HEK293T (cell line): ENCODE measurements at regions not wholly inside any gene's neighbourhood (a gene's known extent, or its start where the extent isn't known, plus 50 kb on each side); places are given as distances from the start of the nearest gene placed in this dataset.

Experiments used
- ELF4 ChIP-seq: fragments of 450-650 bp; IDR thresholded peaks from 2 replicates; pipeline ENCODE4 v1.6.1; 2017; ENCODE audit warnings: antibody characterized with exemption
- FOXA1 ChIP-seq: fragments of 450-650 bp; IDR thresholded peaks from 2 replicates; pipeline ENCODE4 v1.6.1; 2016; ENCODE audit warnings: mild to moderate bottlenecking
- SUZ12 ChIP-seq: fragments of 450-650 bp; IDR thresholded peaks from 2 replicates; pipeline ENCODE4 v1.6.1; 2016; ENCODE audit warnings: mild to moderate bottlenecking
- TF ChIP-seq, protein P1 (sequence below): fragments of 450-650 bp; IDR thresholded peaks from 2 replicates; pipeline ENCODE4 v1.6.1; 2016

DNA sequence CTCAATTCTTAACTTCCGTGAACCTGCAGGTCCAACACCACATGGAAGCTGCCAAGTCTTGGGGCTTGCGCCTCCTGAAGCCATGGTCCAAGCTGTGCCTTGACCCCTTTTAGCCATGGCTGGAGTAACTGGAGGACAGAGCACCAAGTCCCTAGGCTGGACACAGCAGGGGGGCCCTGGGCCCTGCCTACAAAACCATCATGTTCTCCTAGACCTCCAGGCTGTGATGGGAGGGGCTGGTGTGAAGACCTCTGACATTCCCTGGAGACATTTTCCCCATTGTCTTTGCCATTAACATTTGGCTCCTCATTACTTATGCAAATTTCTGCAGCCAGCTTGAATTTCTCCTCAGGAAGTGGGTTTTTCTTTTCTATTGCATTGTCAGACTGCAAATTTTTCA lies 570.1 kb downstream of the FSCB start:
- TF ChIP-seq, protein P1, sequence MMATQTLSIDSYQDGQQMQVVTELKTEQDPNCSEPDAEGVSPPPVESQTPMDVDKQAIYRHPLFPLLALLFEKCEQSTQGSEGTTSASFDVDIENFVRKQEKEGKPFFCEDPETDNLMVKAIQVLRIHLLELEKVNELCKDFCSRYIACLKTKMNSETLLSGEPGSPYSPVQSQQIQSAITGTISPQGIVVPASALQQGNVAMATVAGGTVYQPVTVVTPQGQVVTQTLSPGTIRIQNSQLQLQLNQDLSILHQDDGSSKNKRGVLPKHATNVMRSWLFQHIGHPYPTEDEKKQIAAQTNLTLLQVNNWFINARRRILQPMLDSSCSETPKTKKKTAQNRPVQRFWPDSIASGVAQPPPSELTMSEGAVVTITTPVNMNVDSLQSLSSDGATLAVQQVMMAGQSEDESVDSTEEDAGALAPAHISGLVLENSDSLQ = no peak
- TF ChIP-seq FOXA1 = no peak
- TF ChIP-seq SUZ12 = no peak
- no peak for TF ChIP-seq ELF4
